Medulla oblongata (tissue), 1 donor: ENCODE measurements at regions not wholly inside any gene's neighbourhood (a gene's known extent, or its start where the extent isn't known, plus 50 kb on each side); places are given as distances from the start of the nearest gene placed in this dataset.

Source experiments
- DNase-seq: peaks from one replicate; pipeline ENCODE4 v3.0.0-alpha.2; 2015; ENCODE audit errors: extremely low spot score

- no peak for DNase-seq
Measured at GRCh38 chr20:56800088-56800487, 171.0 kb downstream of the TFAP2C start.

GRCh38 chr20:56801971-56802755 lies 173.1 kb downstream of the TFAP2C start:
- no peak for DNase-seq

GRCh38 chr20:56802805-56803204 lies 173.7 kb downstream of the TFAP2C start:
- no peak for DNase-seq

GRCh38 chr20:56805313-56805712 lies 176.2 kb downstream of the TFAP2C start:
- no peak for DNase-seq

GRCh38 chr20:56805966-56806365 lies 176.9 kb downstream of the TFAP2C start:
- no peak for DNase-seq

- no peak for DNase-seq
Measured at GRCh38 chr20:56806952-56807517, 177.9 kb downstream of the TFAP2C start.

GRCh38 chr20:56808117-56808725 lies 179.1 kb downstream of the TFAP2C start:
- DNase-seq, result no peak

GRCh38 chr20:56808732-56809131 lies 179.6 kb downstream of the TFAP2C start:
- DNase-seq, result no peak

- no peak for DNase-seq
Measured at GRCh38 chr20:56809668-56810067, 180.6 kb downstream of the TFAP2C start.

- no peak for DNase-seq
Measured at GRCh38 chr20:56810141-56810540, 181.0 kb downstream of the TFAP2C start.

GRCh38 chr20:56815796-56816195 lies 186.7 kb downstream of the TFAP2C start:
- DNase-seq, result no peak

- DNase-seq, result no peak
Measured at GRCh38 chr20:56816349-56816748, 187.2 kb downstream of the TFAP2C start.

- no peak for DNase-seq
Measured at GRCh38 chr20:56817780-56818675, 188.9 kb downstream of the TFAP2C start.

- DNase-seq, result no peak
Measured at GRCh38 chr20:56820984-56821383, 191.9 kb downstream of the TFAP2C start.

GRCh38 chr20:56826306-56826704 lies 197.2 kb downstream of the TFAP2C start:
- DNase-seq, result no peak

- DNase-seq, result no peak
Measured at GRCh38 chr20:56826705-56827665, 197.9 kb downstream of the TFAP2C start.

GRCh38 chr20:56827763-56828162 lies 198.7 kb downstream of the TFAP2C start:
- no peak for DNase-seq

GRCh38 chr20:56828402-56828801 lies 199.3 kb downstream of the TFAP2C start:
- no peak for DNase-seq

GRCh38 chr20:56829788-56830385 lies 200.8 kb downstream of the TFAP2C start:
- no peak for DNase-seq

- DNase-seq, result no peak
Measured at GRCh38 chr20:56831795-56832194, 202.7 kb downstream of the TFAP2C start.
